ENCODE measurements at regions not wholly inside any gene's neighbourhood (a gene's known extent, or its start where the extent isn't known, plus 50 kb on each side); places are given as distances from the start of the nearest gene placed in this dataset.

GRCh38 chr3:72178463-72179106 lies 393.6 kb upstream of the PROK2 start:
- no peak for TF ChIP-seq POLR2A (IDR thresholded peaks at IDR 0.05)
- TF ChIP-seq CTCF (IDR thresholded peaks at IDR 0.05): no peak
- no peak for TF ChIP-seq EP300 (IDR thresholded peaks at IDR 0.05)
